Fibroblast of lung (primary cell): ENCODE measurements at regions not wholly inside any gene's neighbourhood (a gene's known extent, or its start where the extent isn't known, plus 50 kb on each side); places are given as distances from the start of the nearest gene placed in this dataset.

Source experiments
- CTCF ChIP-seq, 2 donors: IDR thresholded peaks in 1 of 2; conservative IDR thresholded peaks in 1 of 2; 1 replicate in 1 of 2; 2 replicates in 1 of 2; pipeline ENCODE4 v1.5.1; 2011 to 2012; ENCODE audit warnings: low read length in 2 of 2, control low read depth in 1 of 2, inconsistent platforms in 1 of 2, low read depth in 1 of 2, mild to moderate bottlenecking in 1 of 2
- EZH2 ChIP-seq: IDR thresholded peaks from 2 replicates; pipeline ENCODE4 v1.5.1; 2012; ENCODE audit warnings: low read length, control low read depth, mild to moderate bottlenecking; ENCODE audit errors: missing control alignments

- TF ChIP-seq CTCF (conservative IDR thresholded peaks at IDR 0.05 in 1 of 2, IDR thresholded peaks at IDR 0.05 in 1 of 2; ENCODE audit: low read depth in 1 of 2, low read length in 2 of 2) (no peak), EZH2 (no peak)
Observed at GRCh38 chr1:208499601-208500000, 255.4 kb upstream of the PLXNA2 start.
